ENCODE measurements at regions not wholly inside any gene's neighbourhood (a gene's known extent, or its start where the extent isn't known, plus 50 kb on each side); places are given as distances from the start of the nearest gene placed in this dataset.

- intact Hi-C loops (cut with micrococcal nuclease) = no loop called here
- DNase-seq (ENCODE audit: low read depth, low spot score) = no peak
- dilution Hi-C loops (cut with MboI; ENCODE audit: extremely low pct_ligation_motif_present, low sequenced_read_pairs) = no loop called here
- ChIA-PET CTCF (no interaction called here), POLR2A (no interaction called here)
- H3K9me3 ChIP-seq (replicated peaks; ENCODE audit: control insufficient read depth, insufficient read depth, low read length) = peaks cover 5% of the 10 kb centered on the region
- no peak overlapping the region for H3K4me2 ChIP-seq (ENCODE audit: insufficient read depth, low read length)
- H4K20me1 ChIP-seq (replicated peaks; ENCODE audit: control insufficient read depth, extremely low read depth, insufficient read depth, low read length) = no peaks in the 10 kb centered on the region
- no peaks in the 10 kb centered on the region for H3K27me3 ChIP-seq (ENCODE audit: control insufficient read depth in 2 of 2, insufficient read depth in 2 of 2, low read length in 2 of 2)
- BruUV-seq (replicated peaks) = no TSS peak
- H3K4me1 ChIP-seq (ENCODE audit: control insufficient read depth, extremely low read depth, insufficient read depth, low read length) = no peaks in the 10 kb centered on the region
- H3K4me3 ChIP-seq (replicated peaks in 1 of 3; ENCODE audit: insufficient read depth in 1 of 3, low read depth in 1 of 3, low read length in 3 of 3) = no peak overlapping the region
- no peaks in the 10 kb centered on the region for H3K79me2 ChIP-seq (ENCODE audit: control insufficient read depth, insufficient read depth, low read length)
- no peak for FAIRE-seq
- no peak overlapping the region for H2AFZ ChIP-seq (ENCODE audit: low read depth, low read length)
- H3K9ac ChIP-seq (replicated peaks; ENCODE audit: extremely low read depth, insufficient read depth, low read length) = no peak overlapping the region
- H3K27ac ChIP-seq (ENCODE audit: insufficient read depth, low read depth, low read length) = no peak overlapping the region
- H3K36me3 ChIP-seq (ENCODE audit: control insufficient read depth in 2 of 2, extremely low read depth in 1 of 2, insufficient read depth in 2 of 2, low read length in 2 of 2) = no peaks in the 10 kb centered on the region
- no peak for TF ChIP-seq EZH2 (IDR thresholded peaks at IDR 0.05; ENCODE audit: borderline replicate concordance, low read depth, low read length, severe bottlenecking)
- TF ChIP-seq MAX (IDR thresholded peaks at IDR 0.05; ENCODE audit: insufficient read depth, insufficient read length) = no peak
- no peak for TF ChIP-seq MYC (IDR thresholded peaks at IDR 0.05; ENCODE audit: low read depth, low read length)
- TF ChIP-seq, protein P1, sequence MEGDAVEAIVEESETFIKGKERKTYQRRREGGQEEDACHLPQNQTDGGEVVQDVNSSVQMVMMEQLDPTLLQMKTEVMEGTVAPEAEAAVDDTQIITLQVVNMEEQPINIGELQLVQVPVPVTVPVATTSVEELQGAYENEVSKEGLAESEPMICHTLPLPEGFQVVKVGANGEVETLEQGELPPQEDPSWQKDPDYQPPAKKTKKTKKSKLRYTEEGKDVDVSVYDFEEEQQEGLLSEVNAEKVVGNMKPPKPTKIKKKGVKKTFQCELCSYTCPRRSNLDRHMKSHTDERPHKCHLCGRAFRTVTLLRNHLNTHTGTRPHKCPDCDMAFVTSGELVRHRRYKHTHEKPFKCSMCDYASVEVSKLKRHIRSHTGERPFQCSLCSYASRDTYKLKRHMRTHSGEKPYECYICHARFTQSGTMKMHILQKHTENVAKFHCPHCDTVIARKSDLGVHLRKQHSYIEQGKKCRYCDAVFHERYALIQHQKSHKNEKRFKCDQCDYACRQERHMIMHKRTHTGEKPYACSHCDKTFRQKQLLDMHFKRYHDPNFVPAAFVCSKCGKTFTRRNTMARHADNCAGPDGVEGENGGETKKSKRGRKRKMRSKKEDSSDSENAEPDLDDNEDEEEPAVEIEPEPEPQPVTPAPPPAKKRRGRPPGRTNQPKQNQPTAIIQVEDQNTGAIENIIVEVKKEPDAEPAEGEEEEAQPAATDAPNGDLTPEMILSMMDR (IDR thresholded peaks at IDR 0.05; ENCODE audit: extremely low read depth in 1 of 2, insufficient read depth in 1 of 2, low read depth in 1 of 2, low read length in 2 of 2) = no peak
- TF ChIP-seq GATA2 (IDR thresholded peaks at IDR 0.05; ENCODE audit: insufficient read depth, insufficient read length, low read depth, low read length) = no peak
- no peak for TF ChIP-seq JUN (IDR thresholded peaks at IDR 0.05; ENCODE audit: borderline replicate concordance, insufficient read depth, insufficient read length, low read depth)
- TF ChIP-seq POLR2AphosphoS5 (IDR thresholded peaks at IDR 0.05; ENCODE audit: insufficient read depth, low read depth, low read length) = no peak
- no peak for TF ChIP-seq FOS (IDR thresholded peaks at IDR 0.05; ENCODE audit: borderline replicate concordance, insufficient read depth, low read length)
- no peak for TF ChIP-seq POLR2A (IDR thresholded peaks at IDR 0.05; ENCODE audit: low read depth, low read length)
- H3K9me1 ChIP-seq (replicated peaks; ENCODE audit: control insufficient read depth, extremely low read depth, insufficient read depth, low read length) = no peaks in the 10 kb centered on the region
Observed at GRCh38 chr18:37705016-37705415, 139.4 kb upstream of the CELF4 start.

All from endothelial cell of umbilical vein (primary cell).